Adrenal gland (tissue), 9 donors: ENCODE measurements at regions not wholly inside any gene's neighbourhood (a gene's known extent, or its start where the extent isn't known, plus 50 kb on each side); places are given as distances from the start of the nearest gene placed in this dataset.

Source experiments
- DNase-seq, 7 donors: peaks; one replicate each; pipeline ENCODE4 v3.0.0-alpha.2; 2019 to 2020
- H3K27ac ChIP-seq, 5 donors: fragments of 200-600 bp; sonication (generic) in 4 of 5; 1 replicate in 3 of 5; 2 replicates in 2 of 5; pipeline versions ENCODE4 v1.5.1 to v1.8.0; 2016 to 2020; ENCODE audit warnings: mild to moderate bottlenecking in 1 of 5
- H3K27me3 ChIP-seq: fragments of 200-600 bp; 2 replicates; pipeline ENCODE4 v1.8.0; 2021
- H3K36me3 ChIP-seq, 2 donors: fragments of 200-600 bp; replicated peaks in 1 of 2; 1 replicate in 1 of 2; 2 replicates in 1 of 2; pipeline versions ENCODE4 v1.5.1 to v1.8.0; 2018 to 2022
- H3K4me1 ChIP-seq, 2 donors: fragments of 200-600 bp; replicated peaks in 1 of 2; 1 replicate in 1 of 2; 2 replicates in 1 of 2; pipeline versions ENCODE4 v1.5.1 to v1.8.0; 2018 to 2021
- H3K4me3 ChIP-seq, 4 donors: fragments of 200-600 bp; sonication (generic) in 3 of 4; one replicate each; pipeline ENCODE4 v1.5.1; 2016 to 2018
- H3K9me3 ChIP-seq, 3 donors: fragments of 200-600 bp; sonication (generic) in 1 of 3; replicated peaks in 1 of 3; 1 replicate in 2 of 3; 2 replicates in 1 of 3; pipeline versions ENCODE4 v1.5.1 to v1.8.0; 2016 to 2021
- CTCF ChIP-seq, 6 experiments: fragments of 450-650 bp in 4 of 6; fragments of 200-600 bp in 2 of 6; sonication (generic) in 1 of 6; IDR thresholded peaks; 1 replicate in 5 of 6; 2 replicates in 1 of 6; pipeline versions ENCODE4 v1.5.1 to v1.8.0; 2016 to 2021; ENCODE audit warnings: antibody characterized with exemption in 6 of 6, mild to moderate bottlenecking in 2 of 6, moderate library complexity in 1 of 6
- POLR2A ChIP-seq, 2 donors: fragments of 450-650 bp; IDR thresholded peaks; one replicate each; pipeline ENCODE4 v1.6.1; 2017; ENCODE audit warnings: antibody characterized with exemption in 2 of 2, mild to moderate bottlenecking in 2 of 2, moderate library complexity in 1 of 2
- WGBS, 4 donors: extraction: QIAGEN DNeasy Blood & Tissue Kit in 2 of 4; methylation state at CpG; one replicate each; pipeline versions ENCODE4 v1.1.5 to v1.1.7; 2013 to 2017; 5-methylcytosine and 5-hydroxymethylcytosine counted together
- intact Hi-C, 2 donors: fragments of 100-400 bp; cut with DNase I; formaldehyde crosslinking; loops; one replicate each; pipeline versions ENCODE4 v1.14.1 to v1.15.0; 2022 to 2023
- donor health status: healthy with polysubstance abuse.
- donor health status: Bipolar disorder and iron deficiency.
- donor health status: DM: yes; HTN: yes; CAD: no.
- donor health status: DM: no; HTN: no; CAD: no.
- donor health status: DM: no; HTN: no; CAD: no.

GRCh38 chr18:72122103-72122502, 422.0 kb downstream of the CBLN2 start:
- Histone ChIP-seq H3K36me3 (no peaks in the 10 kb centered on the region), H3K27me3 (no peaks in the 10 kb centered on the region), H3K4me3 (no peak overlapping the region), H3K4me1 (no peaks in the 10 kb centered on the region), H3K27ac (no peak overlapping the region), H3K9me3 (no peaks in the 10 kb centered on the region)
- intact Hi-C loops, result no loop called here
- TF ChIP-seq POLR2A (IDR thresholded peaks at IDR 0.05) (no peak), CTCF (IDR thresholded peaks at IDR 0.05) (no peak)
- no peak for DNase-seq

GRCh38 chr18:72119082-72119481, 425.1 kb downstream of the CBLN2 start:
- Histone ChIP-seq H3K9me3 (no peaks in the 10 kb centered on the region), H3K27me3 (no peaks in the 10 kb centered on the region), H3K27ac (no peak overlapping the region), H3K36me3 (no peaks in the 10 kb centered on the region), H3K4me3 (no peak overlapping the region), H3K4me1 (no peaks in the 10 kb centered on the region)
- DNase-seq, result no peak
- 82 to 89% (median 86%) methylated on average over 7 of the region's 7 CpGs for whole genome bisulfite sequencing, 4 donors
- TF ChIP-seq POLR2A (IDR thresholded peaks at IDR 0.05), result no peak
- TF ChIP-seq CTCF (IDR thresholded peaks at IDR 0.05), result no peak
- intact Hi-C loops, result no loop called here

GRCh38 chr18:72114801-72115594, 429.1 kb downstream of the CBLN2 start:
- intact Hi-C loops, result no loop called here
- H3K27ac ChIP-seq, result no peak overlapping the region
- no peaks in the 10 kb centered on the region for H3K9me3 ChIP-seq
- no peak overlapping the region for H3K4me3 ChIP-seq
- H3K4me1 ChIP-seq, result no peaks in the 10 kb centered on the region
- 53 to 91% (median 74%) methylated on average over 4 of the region's 4 CpGs for WGBS, 4 donors
- no peak for DNase-seq
- H3K36me3 ChIP-seq, result no peaks in the 10 kb centered on the region
- TF ChIP-seq CTCF (IDR thresholded peaks at IDR 0.05), result no peak
- TF ChIP-seq POLR2A (IDR thresholded peaks at IDR 0.05), result no peak
- H3K27me3 ChIP-seq, result no peaks in the 10 kb centered on the region

GRCh38 chr18:72107647-72108383, 436.3 kb downstream of the CBLN2 start:
- 34 to 52% (median 37%) methylated on average over 9 of the region's 9 CpGs for WGBS, 4 donors
- Histone ChIP-seq H3K9me3 (no peaks in the 10 kb centered on the region), H3K4me3 (no peak overlapping the region), H3K27me3 (no peaks in the 10 kb centered on the region), H3K4me1 (no peaks in the 10 kb centered on the region), H3K27ac (no peak overlapping the region), H3K36me3 (no peaks in the 10 kb centered on the region)
- intact Hi-C loops, result no loop called here
- TF ChIP-seq CTCF (IDR thresholded peaks at IDR 0.05), result no peak
- TF ChIP-seq POLR2A (IDR thresholded peaks at IDR 0.05), result no peak
- DNase-seq, result no peak
